Urothelium cell line (cell line): ENCODE measurements at regions not wholly inside any gene's neighbourhood (a gene's known extent, or its start where the extent isn't known, plus 50 kb on each side); places are given as distances from the start of the nearest gene placed in this dataset.
"Not testable (repeated sequence)": the region's sequence is repeated elsewhere in the genome, so short reads cannot be mapped to it uniquely, and the experiment has no call there.

Source experiments
- DNase-seq: peaks from one replicate; pipeline ENCODE4 v3.0.0; 2011; ENCODE audit warnings: low spot score, mixed read lengths
- FAIRE-seq: peaks from 2 replicates; lab custom pipeline; 2011; peaks lifted over from hg19 to GRCh38; lab: Jason Lieb, UNC

DNA sequence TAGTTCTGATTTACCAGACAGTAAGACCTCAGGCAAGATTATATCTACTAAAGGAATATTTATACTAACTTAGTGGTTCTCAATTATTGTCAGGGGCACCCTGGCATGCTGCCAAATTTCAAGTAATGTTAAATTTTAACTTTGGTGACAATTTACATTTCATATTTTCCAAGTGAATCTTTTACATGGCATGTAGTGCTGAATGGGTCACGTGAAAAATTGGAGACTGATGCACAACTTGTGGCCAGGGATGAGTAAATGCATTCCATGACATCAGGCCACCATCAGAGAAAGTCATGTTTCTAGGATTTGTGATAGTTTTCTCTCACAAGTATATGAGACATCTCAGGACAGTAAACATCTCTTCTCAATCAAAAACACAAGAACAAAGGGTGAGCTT is 202.6 kb upstream of the SOX21 start:
- DNase-seq (no peak), FAIRE-seq (no peak)

DNA sequence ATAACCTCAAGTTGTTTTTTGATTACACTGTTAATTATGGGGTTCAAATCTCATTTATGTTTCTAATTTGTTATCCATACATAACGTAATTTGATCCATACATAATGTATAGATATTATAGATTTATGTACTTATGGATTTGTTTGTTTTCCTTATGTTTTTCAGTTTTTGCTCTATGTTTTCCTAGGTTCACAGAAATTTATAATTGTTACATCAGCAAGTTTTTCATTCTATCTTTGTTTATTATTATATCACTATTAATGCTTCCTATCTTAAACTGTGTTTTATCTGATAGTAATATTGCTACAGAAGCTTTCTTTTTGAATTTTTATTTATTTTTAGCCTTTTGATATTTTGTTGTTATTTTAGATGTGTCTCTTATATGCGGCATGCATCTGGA is 194.3 kb upstream of the SOX21 start:
- FAIRE-seq (no peak), DNase-seq (no peak)

DNA sequence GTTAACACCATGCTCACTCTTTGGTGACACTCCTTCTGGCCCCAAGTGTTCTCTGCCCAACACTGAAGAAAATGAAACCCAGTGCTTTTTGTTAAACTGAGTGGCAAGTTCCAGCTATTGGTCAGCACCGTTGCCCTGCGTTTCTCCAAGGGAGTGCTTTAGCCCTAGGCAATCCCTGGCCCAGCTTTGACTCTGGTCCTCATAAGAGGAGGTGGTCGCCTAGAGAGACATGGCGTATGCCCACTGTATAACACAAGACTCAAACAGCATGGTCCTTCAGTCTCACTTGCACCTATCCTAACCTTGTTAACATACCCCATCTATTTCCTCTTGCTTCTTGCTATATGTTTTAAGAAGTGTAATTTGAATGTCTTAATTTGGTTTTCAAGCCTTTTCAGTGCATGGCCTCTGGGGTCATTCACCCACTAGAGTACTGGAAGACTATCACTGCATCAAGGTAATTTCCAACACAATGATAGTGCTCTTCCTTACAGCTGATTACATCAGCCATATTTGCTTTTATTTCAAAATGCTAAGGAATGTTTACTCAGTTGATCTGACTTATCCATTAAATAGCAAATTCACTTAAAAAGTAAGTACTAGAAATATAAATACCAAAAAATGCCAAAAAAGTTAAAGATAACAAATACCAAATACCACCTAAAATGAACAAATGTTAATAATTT is 190.5 kb upstream of the SOX21 start:
- FAIRE-seq (no peak), DNase-seq (no peak)

DNA sequence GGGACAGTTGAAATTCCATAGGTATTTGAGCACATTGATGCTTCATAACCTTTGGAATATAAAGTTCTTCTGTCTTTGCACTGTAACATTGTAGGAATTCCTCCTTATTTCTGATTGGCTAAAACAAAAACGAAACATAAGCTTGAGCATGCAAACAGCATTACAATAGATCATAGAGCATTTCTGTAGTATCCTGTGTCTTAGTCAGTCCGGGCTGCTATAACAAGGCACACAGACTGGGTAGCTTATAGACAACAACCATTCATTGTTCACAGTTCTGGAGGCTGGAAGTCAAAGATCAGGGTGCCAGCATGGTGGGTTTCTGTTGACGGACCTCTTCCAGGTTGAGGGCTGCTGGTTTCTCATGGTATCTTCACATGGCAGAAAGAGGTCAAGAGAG is 188.7 kb upstream of the SOX21 start:
- DNase-seq (no peak), FAIRE-seq (no peak)

DNA sequence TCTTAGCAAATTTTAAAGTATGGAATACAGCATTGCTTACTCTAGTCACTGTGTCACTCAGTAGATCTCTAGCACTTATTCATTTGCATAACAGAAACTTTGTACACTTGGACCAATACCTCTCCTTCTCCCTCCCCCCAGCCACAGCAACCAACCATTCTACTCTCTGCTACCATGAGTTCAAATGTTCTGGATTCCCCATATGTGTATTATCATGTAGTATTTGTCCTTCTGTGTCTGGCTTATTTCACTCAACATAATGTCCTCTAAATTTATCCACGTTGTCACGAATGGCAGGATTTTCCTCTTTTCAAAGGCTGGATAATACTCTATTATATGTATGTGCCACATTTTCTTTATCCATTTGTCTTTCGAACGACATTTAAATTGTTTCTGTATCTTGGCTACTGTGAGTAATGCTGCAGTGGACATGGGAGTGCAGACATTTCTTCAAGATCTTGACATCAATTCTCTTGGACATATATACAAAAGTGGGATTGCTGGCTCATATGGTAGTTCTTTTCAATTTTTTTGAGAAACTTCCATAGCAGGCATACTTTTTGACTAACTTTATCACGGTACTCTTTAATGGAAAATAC is 184.5 kb upstream of the SOX21 start:
- FAIRE-seq, result no peak
- DNase-seq, result no peak

DNA sequence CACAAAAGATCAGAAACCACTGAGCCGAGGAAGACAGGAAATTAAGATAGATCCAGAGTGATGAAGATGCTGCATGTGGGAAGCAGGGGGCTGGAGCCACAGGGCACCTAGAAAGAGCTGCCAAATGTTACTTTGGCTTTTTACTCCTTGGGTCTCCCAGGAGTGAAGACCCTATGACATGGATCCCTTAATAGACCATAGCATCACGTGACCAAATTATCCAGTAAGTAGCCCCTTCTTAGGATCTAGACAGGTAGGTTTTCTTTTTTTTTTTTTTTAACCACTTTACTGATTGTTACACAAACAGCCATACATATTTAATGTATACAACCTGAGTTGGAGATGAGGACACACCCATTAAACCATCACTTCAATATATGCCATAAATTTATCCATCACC is 183.9 kb upstream of the SOX21 start:
- no peak for FAIRE-seq

DNA sequence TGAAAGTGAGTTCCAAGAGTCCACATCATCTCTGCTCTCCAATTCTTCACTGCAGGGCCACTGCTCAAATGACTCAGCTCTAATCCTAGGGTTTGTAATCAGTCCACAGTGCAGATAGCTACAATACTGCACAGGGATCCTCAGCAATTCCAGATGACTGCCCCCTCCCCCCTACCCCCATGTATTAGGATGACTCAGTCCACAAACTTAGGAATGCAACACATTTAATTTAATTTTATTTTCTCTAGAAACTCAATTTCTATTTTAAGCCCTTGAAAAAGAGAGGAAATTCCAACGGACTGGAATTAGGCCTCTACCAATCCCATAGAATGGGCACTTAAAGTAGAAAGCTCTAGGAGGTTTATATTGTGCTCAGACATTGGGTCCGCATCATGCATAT is 173.8 kb upstream of the SOX21 start:
- DNase-seq (peak; percentile 20), FAIRE-seq (no peak)

More for the DNA sequence above, 183.9 kb upstream of the SOX21 start:
- no peak for DNase-seq

DNA sequence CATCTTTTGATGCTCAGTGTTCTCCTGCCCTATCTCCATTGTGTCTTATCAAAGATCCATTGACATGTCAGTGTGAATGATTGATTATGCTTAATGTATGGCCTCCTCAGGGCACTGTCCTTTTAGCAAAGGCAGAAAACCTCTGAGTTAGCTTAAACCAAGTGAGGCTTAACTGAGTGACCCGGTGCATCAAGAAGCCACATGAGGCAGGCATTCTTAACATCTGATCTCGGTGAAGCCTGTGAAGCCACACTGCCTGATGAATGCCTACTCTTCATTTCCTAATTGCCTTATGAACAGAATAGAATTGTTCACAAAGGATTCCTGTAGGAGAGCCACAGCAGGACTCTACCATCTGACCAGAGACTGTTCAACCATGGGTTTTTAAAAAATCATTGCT is 168.1 kb upstream of the SOX21 start:
- DNase-seq (no peak), FAIRE-seq (no peak)

DNA sequence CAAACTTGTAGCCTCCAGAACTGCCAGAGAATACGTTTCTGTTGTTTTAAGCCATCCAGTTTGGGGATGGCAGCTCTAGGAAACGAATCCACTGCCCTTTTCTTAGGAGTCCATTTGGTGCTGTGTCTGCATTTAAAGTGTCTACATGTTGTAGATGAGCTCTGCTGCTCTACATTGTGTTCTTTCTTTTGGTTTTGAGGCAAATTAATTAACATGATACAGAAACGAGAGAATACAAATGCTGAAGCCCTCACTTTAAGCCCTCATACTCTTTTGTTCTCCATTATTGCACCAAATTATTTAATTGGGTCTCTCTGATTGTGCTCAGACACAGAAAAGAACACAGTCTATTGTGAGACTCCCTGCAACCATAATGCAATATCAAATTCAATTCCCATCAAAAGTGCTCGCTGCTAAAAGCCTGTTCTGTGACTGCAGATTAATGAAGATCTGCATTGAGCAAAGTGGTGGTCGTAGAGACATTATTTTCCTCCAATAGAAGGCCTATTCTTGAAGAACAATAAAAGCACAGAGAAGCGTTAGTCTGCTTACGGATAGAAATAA is 166.3 kb upstream of the SOX21 start:
- DNase-seq (no peak), FAIRE-seq (no peak)

DNA sequence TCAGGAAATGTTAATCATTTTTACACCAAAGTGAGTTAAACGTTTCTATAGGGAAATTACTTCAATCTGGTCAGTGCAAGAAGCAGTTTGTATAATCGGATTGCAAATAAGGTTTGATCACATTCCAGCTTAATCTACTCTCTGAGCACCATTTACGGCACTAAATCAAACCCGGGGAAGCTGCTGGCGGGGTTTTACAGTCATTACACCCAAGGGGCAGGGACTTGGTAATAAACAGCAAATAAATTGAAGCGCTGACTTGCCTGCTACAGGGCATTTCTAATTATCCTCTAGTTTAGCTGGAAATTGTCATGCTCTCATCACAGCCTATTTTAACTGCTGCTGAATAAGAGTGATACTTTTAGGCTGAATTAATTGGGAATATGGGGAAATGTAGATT is 152.1 kb upstream of the SOX21 start:
- FAIRE-seq (no peak), DNase-seq (no peak)

DNA sequence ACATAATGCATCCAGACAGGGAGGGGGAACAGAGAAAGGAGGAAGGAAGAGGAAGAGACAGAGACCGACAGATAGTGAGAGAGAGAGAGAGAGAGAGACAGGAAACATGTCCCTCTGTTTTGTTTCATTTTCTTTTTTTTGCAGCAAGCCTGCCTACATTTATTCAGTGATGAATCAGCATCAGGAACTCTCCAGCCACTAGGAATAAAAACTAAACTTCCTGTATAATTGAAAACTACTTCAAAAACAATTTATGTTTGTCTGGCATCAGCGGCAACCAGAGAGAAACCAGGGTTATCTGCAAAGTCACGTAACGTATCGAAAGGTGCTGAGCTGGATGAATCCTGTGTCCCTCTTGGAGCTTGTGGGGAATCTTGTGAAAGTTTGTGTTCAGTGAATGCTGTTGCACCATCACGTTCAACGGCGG is 148.6 kb upstream of the SOX21 start:
- DNase-seq (no peak), FAIRE-seq (no peak)

DNA sequence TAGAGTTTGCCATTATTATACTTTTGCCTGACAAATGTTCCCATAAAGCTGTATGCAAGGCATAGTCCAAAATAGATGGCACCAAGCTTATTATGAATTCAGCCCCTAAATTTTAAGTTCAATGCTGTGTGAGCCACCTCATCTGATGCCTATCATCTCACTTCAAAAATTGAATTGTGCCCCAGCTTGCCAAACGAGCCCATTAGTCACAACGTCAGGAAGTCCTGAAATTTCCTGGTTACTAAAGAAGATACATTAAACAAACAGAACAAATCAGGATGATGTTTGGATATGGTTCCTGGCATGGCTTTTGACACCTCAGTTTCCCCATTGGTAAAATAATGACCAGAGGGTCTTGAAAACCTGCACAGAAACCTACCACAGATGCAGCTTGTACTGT is 147.5 kb upstream of the SOX21 start:
- FAIRE-seq (no peak), DNase-seq (no peak)

DNA sequence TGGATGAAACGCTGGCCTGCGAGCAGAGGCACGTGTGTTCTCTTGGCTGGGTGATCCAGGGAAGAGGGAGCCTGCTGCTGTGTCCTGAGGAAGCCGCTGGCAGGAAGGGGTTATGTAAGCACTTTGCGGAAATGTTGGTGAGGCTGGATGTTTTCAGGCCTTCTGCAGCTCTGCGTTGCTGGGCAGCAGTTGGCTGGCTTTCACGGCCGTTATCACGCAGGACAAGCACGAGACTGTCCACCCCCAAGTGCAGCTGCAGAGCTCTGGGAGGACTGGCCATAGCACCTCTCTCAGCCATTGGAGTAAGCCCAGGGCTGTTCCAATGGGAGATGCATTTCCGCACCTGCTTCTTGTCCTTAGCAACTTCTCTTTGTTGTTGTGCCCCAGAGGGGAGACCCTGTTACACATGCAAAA is 146.9 kb upstream of the SOX21 start:
- DNase-seq (no peak), FAIRE-seq (no peak)

DNA sequence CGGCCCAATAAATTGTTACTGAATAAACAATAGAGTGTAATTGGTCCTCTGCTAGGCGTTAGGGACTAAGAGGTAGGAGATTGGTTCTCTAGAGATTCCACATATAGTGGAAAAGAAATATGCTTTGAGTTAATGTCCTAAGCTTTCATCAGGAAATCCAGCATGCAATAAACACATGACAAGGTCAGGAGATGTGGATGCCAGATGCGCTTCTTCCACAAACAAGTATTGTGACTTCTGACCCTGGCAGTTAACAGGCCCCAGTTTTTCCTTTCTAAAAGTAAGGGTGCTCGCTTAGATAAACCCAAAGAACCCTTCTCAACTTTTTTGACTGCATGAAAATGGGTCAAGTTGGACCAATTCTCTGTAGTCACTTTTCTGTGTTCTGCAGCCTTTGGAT is 146.5 kb upstream of the SOX21 start:
- FAIRE-seq (no peak), DNase-seq (no peak)

DNA sequence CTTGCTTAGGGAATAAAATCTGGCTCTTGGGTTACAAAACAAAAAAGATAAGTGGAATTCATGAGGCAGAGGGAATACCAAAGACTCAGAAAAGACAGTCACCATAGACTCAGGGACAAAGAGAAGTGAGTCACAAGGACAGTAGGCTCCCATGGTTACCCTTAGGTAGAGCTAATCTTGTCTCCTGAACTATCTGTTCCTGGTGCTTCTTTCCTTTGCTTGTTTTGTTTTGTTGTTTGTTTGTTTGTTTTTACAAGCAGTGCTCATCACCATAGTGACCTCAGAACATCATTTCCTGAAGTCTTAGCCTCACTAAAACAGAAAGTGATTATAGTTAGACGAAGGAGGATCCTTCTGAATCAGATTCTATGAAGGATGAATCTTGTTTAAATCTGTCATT is 142.3 kb upstream of the SOX21 start:
- DNase-seq, result no peak
- no peak for FAIRE-seq

DNA sequence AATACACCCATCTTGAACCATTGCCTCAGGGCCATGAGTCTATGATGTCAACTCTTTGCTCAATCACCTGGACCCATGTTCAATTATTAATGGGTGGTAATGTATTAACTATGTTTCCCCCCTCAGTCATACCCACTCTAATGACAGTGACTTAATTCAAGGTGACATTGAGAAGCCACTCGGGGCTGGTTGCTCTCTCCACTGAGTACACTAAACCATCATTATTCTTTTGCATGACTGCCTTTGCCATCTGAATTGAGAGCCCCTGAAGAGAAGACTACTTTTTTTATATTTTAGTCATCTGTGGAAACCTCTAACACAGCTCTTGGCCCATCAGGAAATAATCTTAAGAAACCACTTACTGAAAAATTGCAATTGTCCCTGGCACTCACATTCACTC is 139.2 kb upstream of the SOX21 start:
- FAIRE-seq, result no peak
- no peak for DNase-seq

DNA sequence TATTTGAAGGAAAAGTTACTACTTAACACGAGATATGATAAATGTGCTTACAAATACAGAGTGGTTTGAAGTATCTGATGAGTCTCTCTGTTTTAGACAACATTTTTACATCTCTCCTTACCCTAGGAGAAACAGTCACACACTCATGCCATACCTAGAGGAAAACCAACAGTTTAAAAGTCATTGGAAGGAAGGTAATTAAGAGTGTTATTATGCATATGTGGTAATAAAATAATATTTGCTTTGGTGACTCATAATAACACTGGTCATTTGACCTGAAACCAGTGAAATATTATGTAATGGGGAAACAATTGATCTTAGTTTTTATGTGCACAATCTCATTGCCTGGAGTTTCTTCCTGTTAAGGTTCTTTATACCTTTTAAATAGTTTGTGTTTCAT is 136.9 kb upstream of the SOX21 start:
- FAIRE-seq (no peak), DNase-seq (no peak)

DNA sequence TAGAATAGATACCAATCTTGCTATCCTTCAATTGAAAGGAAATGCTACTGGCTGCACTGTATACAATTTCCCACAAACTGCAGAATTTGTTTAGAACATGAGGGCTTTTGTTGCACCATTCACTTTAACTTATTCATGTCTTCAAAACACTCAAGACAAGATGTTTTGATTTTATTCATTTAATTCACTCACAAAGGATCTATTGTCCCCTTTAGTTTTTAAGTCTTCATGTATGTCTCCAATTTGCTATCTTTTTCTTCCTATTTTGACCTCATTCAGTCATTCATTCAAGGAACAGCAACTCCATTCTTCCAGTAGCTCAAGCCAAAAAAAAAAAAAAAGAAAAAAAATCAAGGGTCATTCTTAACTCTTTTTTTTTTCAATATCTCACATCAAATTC is 130.6 kb upstream of the SOX21 start:
- no peak for FAIRE-seq
- DNase-seq, result no peak

DNA sequence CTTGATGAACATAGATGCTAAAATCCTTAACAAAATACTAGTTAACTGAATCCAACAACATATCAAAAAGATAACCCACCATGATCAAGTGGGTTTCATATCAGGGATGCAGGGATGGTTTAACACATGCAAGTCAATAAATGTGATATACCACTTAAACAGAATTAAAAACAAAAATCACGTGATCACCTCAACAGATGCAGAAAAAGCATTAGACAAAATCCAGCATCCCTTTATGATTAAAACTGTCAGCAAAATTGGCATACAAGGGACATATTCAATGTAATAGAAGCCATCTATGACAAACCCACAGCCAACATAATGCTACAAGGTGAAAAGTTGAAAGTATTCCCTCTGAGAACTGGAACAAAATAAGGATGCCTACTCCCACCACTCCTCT is 124.7 kb upstream of the SOX21 start:
- FAIRE-seq, DNase-seq: not testable (repeated sequence)

DNA sequence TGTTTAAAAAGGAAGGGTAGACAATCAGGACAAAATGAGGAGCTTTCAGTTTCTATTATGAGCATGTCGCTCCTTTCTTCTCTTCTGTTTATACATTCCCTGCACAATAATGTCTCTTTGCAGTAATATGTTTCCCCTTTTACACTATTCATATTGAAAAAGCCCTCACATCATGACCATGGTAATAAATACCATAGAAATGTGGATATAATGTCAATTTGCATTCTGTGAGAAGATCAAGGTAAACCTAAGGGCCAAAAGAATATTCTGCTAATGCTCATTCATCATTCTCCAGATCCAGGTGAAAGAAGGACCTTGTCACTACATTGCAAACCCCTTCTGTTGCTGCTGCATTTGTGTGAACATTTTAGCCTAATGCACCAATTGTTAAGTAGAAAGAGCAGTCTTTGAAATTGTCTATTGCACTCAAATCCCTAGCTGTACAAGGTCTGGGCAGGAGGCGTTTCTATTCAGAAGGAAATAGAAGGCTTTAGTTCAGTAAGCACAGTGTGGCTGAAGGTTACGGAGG is 117.6 kb upstream of the SOX21 start:
- DNase-seq (no peak), FAIRE-seq (no peak)

DNA sequence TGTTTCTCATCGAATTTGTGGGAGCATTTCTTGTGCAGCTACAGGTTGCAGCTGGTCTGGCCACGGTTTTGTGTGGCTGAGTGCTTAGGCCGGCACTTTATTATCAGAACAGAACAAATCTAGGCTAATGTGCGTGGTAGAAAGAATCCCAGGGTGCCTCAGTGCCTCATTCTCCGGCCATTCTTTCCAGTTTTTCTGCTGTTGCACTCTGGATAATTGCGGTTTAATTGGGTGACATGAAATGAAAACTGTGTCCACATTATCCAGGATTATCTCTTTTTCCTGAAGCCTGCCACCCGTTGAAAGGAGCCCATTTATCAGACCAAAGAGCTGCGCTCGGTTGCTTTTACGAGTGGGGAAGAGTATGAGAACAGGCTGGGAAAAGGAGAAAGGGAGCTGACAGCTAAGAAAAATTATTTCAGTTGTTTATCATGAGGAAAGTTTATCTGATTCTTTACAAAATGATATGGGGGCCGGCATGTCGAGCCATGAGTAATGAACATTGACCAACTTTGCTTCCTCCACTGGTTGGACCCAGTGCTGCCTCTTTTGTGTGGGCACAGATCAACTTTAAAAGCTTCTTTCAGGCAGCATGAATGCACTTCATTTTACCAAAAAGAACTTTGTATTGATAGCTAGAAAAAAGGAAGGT is 117.0 kb upstream of the SOX21 start:
- FAIRE-seq (no peak), DNase-seq (no peak)

DNA sequence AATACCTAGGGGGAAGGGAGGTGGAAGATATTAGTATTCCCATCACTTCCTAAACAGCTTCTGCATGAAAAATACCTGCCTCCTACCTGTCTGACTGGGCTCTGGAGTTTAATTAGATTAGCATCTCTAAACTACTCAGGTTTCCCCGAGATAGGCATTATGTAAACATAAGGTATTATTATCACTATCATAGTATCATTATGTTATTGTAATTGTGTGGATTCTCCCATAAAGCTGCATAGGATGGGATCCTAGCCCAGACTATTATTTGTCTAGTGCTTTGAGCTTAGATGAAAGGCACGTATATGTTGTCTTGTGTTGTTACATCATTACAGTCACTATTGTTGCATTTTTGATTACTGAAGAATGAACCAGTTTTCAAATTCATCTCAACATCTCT is 115.2 kb upstream of the SOX21 start:
- FAIRE-seq, result no peak

More for the DNA sequence above, 115.2 kb upstream of the SOX21 start:
- DNase-seq, result no peak
